Natural killer cell treated with Interleukin-12 subunit alpha and Interleukin-12 subunit beta and Interleukin-15 and Interleukin-18, amount 100 ng/mL, for 72 hours (primary cell): ENCODE measurements at regions not wholly inside any gene's neighbourhood (a gene's known extent, or its start where the extent isn't known, plus 50 kb on each side); places are given as distances from the start of the nearest gene placed in this dataset.

Source experiments
- ATAC-seq, 2 donors: fragments of 150-1000 bp; cut with Tn5 transposase in 1 of 2; sonication (Bioruptor Pico), chemical (Tn5 transposase) in 1 of 2; 2 replicates each; pipeline ENCODE4 v1.10.0; 2021
- DNase-seq: peaks from one replicate; pipeline ENCODE4 v3.0.0; 2022; ENCODE audit warnings: low spot score
- H3K27ac Mint-ChIP-seq, 2 donors: 1 replicate in 1 of 2; 2 replicates in 1 of 2; pipeline ENCODE4 v1.8.0; 2022; ENCODE audit warnings: mixed read lengths in 2 of 2, mild to moderate bottlenecking in 1 of 2, moderate library complexity in 1 of 2
- H3K27me3 Mint-ChIP-seq, 2 donors: 1 replicate in 1 of 2; 2 replicates in 1 of 2; pipeline ENCODE4 v1.8.0; 2022; ENCODE audit warnings: mixed read lengths in 2 of 2
- H3K36me3 Mint-ChIP-seq: one replicate; pipeline ENCODE4 v1.8.0; 2022; ENCODE audit warnings: mixed read lengths
- H3K4me1 Mint-ChIP-seq, 2 donors: 1 replicate in 1 of 2; 2 replicates in 1 of 2; pipeline ENCODE4 v1.8.0; 2022; ENCODE audit warnings: low read depth in 2 of 2, mixed read lengths in 2 of 2, mild to moderate bottlenecking in 1 of 2
- H3K4me3 Mint-ChIP-seq: one replicate; pipeline ENCODE4 v1.8.0; 2022; ENCODE audit warnings: mixed read lengths
- H3K9me3 Mint-ChIP-seq: 2 replicates; pipeline ENCODE4 v1.8.0; 2022; ENCODE audit warnings: mixed read lengths

DNA sequence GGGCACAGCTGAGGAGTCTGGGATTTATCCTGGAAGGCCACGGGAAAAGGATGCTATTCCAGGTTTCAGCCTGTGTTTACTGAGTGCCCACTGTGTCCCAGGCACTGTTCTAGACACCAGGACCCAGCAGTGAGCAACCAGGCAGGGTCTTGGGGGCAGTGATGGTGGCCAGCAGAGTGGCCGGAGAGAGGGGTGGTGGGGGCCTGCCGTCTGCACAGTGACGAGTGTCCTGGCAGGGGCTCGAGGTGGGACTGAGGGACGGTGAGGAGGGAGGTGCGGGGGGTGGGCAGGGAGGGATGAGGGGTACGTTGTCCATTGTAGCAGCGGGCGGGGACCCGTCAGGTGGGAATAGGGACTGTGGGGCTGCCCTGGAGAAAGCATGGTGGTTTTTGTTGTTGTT is 66.3 kb upstream of the CIBAR2 start:
- peaks cover 0 to 4% of the 10 kb centered on the region in 2 donors for H3K4me1 Mint-ChIP-seq
- peaks cover 15 to 19% of the 10 kb centered on the region in 2 donors for H3K27me3 Mint-ChIP-seq
- no peaks in the 10 kb centered on the region for H3K36me3 Mint-ChIP-seq
- ATAC-seq (no peak), DNase-seq (no peak)
- no peaks in the 10 kb centered on the region for H3K9me3 Mint-ChIP-seq
- H3K4me3 Mint-ChIP-seq: no peak overlapping the region
- H3K27ac Mint-ChIP-seq: no peak overlapping the region

DNA sequence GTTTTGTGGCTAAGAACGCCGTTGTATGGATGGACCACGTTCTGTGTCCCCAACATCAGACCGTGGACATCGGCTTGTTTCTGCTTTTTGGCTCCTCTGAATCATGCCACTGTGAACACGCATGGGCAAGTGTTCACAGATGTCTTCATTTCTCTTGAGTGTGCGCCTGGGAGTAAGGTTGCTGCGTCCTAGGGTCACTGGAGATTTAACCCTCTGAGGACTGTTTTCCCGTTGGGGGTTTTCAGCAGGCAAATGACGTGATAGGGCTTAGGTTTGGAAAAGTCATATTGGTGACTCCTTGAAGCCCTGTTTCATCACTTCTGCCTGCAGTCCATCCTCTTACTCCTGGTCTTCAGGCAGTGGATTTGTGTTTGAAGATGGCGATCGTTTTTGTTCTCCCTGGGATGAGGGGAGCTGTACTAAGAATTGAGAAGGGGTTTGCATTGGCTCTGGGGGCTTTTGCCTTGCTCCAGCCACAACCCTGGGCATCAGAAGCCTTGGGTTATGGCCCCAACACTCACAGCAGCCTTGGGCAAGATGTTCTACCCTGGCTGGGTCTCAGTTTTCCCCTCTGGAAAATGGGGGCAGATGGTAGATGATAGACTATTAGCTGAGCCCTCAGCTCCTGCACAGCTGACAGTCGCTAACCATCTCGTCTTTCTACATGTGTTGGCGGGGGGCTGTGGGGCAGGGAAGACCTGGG is 67.2 kb upstream of the CIBAR2 start:
- Mint-ChIP-seq H3K9me3 (no peaks in the 10 kb centered on the region), H3K27me3 (peaks cover 7 to 14% of the 10 kb centered on the region in 2 donors), H3K27ac (no peak overlapping the region), H3K36me3 (peaks cover under 1% of the 10 kb centered on the region), H3K4me3 (no peak overlapping the region), H3K4me1 (peaks cover 0 to 4% of the 10 kb centered on the region in 2 donors)
- ATAC-seq (no peak), DNase-seq (no peak)

DNA sequence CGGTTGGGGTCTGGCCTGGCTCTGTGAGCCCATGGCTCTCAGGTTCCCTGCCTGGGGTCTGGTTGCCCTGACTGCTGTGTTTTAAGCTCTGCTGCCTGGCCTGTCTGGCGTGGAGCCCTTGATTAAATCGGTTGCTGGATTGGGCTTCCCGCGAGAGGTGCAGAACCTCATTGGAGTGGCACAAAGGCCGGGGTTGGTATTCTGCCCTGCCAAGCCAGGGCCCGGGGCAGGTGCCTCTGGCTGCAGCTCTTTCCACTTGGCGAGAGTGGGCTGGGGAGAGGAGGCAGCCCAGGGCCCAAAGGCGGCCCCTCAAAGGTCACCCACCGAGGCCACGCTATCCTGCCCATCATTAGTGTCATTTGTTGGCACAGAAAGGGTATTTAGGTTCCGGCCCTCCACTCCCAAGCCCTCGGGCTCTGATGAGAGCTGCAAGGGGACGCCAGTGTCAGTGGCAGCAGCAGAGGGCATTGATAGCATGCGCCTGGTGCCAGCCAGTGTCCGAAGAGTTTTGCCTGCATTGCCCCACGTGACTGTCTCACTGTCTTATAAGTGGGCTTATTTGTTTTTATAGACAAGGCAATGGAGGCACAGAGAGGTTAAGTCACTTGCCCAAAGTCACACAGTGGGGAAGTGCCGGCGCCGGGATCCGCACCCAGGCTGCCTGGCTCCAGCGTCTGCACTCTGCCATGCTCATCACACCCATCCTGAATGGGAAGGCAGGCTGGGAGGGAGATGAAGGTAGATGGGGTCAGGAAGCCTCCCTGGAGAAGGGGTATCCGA is 68.0 kb upstream of the CIBAR2 start:
- peaks cover 5% of the 10 kb centered on the region for H3K9me3 Mint-ChIP-seq
- DNase-seq (no peak), ATAC-seq (no peak)
- H3K36me3 Mint-ChIP-seq: peaks cover 7% of the 10 kb centered on the region
- H3K27ac Mint-ChIP-seq: no peak overlapping the region
- H3K4me3 Mint-ChIP-seq: no peak overlapping the region
- peaks cover 0 to 4% of the 10 kb centered on the region in 2 donors for H3K4me1 Mint-ChIP-seq
- peaks cover under 1 to 14% of the 10 kb centered on the region in 2 donors for H3K27me3 Mint-ChIP-seq

DNA sequence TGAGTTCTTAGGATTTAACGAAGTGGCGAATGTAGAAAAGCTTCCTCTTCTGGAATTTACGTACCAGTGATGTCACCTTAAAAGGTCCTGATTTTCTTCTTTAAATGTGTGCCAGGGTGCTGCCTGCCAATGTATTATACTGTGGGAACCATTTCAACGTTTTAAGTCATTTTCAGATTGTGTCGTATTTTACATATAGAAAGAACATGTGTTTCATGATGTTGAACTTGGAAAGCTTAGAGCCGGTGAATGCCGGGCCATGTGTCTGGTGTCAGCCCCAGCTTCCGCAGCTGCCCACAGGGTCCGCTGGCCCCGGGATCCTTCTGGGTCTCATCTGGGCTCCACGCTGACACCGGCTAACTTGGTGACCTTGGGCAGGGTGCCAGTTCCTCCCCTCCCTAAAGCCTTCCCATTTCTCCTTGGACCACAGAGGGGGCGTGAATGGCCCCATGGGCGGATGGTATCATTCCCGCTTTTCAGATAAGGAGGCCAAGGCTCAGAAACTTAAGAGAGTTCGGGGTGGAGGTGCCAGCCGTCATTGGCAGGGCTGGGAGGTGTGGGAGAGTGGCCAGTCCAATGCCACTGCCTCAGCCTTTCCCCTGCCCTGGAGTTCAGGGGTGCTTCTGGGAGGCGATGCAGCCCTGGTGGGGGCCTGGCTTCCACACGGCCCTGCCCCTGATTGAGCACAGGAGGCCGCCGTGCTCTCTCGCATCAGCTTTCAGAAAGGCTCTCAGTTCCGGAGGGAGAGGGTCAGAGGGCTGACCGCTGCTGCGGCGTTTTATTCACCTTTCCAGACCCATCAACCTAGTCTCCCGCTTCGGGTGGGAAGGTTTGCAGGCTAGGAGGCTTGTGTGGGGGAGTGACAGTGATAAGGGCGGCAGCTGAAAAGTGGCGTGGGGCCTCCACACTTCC is 68.8 kb upstream of the CIBAR2 start:
- H3K27me3 Mint-ChIP-seq: peaks cover 0 to 11% of the 10 kb centered on the region in 2 donors
- no peak overlapping the region for H3K27ac Mint-ChIP-seq
- peaks cover 7% of the 10 kb centered on the region for H3K36me3 Mint-ChIP-seq
- peaks cover 0 to 4% of the 10 kb centered on the region in 2 donors for H3K4me1 Mint-ChIP-seq
- DNase-seq (no peak), ATAC-seq (no peak)
- no peak overlapping the region for H3K4me3 Mint-ChIP-seq
- peaks cover 5% of the 10 kb centered on the region for H3K9me3 Mint-ChIP-seq

DNA sequence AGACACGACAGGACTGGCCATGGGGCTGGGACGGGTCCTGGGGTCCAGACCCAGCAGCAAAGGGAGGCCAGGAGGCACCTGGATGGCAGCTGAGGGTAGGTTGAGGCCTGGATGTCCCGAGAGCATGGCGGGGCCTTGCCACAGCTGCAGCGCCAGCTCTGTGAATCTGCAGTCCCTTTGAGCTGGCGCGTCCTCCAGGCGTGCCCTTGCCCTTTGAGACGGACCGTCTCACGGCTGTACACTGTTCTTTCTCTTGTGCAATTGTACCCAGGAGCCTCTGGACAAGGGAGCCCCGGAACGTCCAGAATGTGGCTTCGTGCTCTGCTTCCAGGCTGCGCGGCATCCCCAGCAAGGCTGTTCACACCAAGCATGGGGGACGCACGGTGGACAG is 69.5 kb upstream of the CIBAR2 start:
- peaks cover 0 to 6% of the 10 kb centered on the region in 2 donors for H3K27me3 Mint-ChIP-seq

DNA sequence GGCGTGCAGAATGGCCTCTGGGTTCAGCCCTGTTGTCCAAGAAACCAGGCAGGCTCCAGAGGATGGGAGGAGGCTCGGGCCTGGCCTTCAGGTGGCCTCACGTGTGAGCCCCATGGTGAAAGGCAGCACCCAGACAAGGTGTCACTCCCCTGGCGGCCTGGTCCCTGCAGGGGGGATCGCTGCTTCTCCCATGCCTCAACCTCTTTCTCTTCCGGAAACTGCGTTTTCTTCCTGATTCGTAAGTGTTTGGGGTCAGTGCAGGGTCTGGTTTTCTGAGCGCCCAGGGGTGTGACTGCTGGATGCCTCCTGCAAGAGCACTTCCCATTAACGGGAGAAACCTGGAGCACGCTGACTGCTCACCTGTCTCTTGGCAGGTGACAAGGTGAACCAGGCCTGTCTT is 70.0 kb upstream of the CIBAR2 start:
- Mint-ChIP-seq H3K9me3 (peaks cover 5% of the 10 kb centered on the region), H3K4me1 (peaks cover 0 to 4% of the 10 kb centered on the region in 2 donors), H3K27ac (no peak overlapping the region), H3K4me3 (no peak overlapping the region), H3K27me3 (peaks cover 0 to 5% of the 10 kb centered on the region in 2 donors), H3K36me3 (peaks cover 7% of the 10 kb centered on the region)
- ATAC-seq (no peak), DNase-seq (no peak)

More for the DNA sequence above, 69.5 kb upstream of the CIBAR2 start:
- no peak overlapping the region for H3K4me3 Mint-ChIP-seq
- no peak for ATAC-seq
- no peak for DNase-seq
- H3K36me3 Mint-ChIP-seq: peaks cover 7% of the 10 kb centered on the region
- peaks cover 0 to 4% of the 10 kb centered on the region in 2 donors for H3K4me1 Mint-ChIP-seq
- H3K9me3 Mint-ChIP-seq: peaks cover 5% of the 10 kb centered on the region
- H3K27ac Mint-ChIP-seq: no peak overlapping the region

DNA sequence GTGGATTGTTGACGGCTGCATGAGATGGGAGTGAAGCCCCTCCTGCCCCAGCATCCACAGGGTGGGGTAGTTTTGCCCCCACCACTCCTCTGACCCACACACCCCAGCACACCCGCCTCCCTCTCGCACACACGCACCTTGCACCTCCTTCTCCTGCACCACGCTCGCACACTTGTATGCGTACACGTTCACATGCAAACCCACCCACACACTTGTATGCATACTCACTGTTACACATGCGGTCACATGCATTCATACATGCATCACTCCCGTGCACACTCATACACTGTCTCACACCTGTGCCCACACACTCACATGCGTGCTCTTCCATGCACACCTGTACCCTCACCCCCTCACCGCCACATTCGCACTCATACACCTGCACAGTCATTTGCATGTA is 70.5 kb upstream of the CIBAR2 start:
- Mint-ChIP-seq H3K36me3 (peaks cover 7% of the 10 kb centered on the region), H3K27me3 (peaks cover 0 to 5% of the 10 kb centered on the region in 2 donors), H3K9me3 (peaks cover 5% of the 10 kb centered on the region), H3K4me3 (no peak overlapping the region), H3K4me1 (peaks cover 0 to 4% of the 10 kb centered on the region in 2 donors), H3K27ac (no peak overlapping the region)
- no peak for ATAC-seq
- DNase-seq: no peak

DNA sequence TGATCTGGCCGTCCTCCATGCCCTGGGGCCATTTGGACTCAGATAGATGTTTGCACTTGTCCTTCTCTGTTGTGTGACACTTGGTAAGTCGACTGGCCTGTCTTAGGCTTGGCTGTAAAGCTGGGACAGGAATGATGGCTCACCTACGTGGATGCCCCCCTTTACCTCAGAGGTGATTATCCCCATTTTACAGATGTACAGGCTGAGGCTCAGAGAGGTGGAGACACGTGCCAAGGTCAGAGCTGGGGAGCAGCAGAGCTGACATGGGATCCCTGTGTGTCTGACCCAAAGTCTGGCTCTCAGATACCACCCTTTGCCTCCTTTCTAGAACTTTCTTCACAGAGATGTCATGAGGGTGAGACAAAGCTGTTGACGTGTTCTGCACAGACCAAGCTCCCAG is 71.3 kb upstream of the CIBAR2 start:
- peaks cover 0 to 5% of the 10 kb centered on the region in 2 donors for H3K27me3 Mint-ChIP-seq
- H3K36me3 Mint-ChIP-seq: peaks cover 7% of the 10 kb centered on the region
- H3K4me3 Mint-ChIP-seq: no peak overlapping the region
- H3K4me1 Mint-ChIP-seq: peaks cover 0 to 4% of the 10 kb centered on the region in 2 donors
- no peak overlapping the region for H3K27ac Mint-ChIP-seq
- no peak for DNase-seq
- H3K9me3 Mint-ChIP-seq: peaks cover 5% of the 10 kb centered on the region
- ATAC-seq: no peak

DNA sequence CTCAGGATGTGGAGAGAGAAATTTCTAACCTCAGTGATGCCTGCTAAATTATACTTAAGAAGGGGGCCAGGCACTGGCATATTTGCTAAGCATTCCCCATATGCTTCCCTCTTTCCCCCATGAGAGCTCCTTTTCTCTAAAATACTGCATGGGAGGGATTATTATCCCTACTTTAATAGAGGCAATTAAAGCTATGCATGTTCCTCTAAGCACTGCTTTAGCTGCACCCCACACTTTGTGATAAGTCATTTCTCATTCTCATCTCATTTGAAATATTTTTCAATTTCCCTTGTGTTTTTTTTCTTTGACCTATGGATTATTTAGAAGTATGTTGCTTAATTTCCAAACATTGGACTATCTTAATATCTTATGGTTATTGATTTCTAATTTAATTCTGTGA is 72.1 kb upstream of the CIBAR2 start:
- Mint-ChIP-seq H3K4me1 (peaks cover 0 to 4% of the 10 kb centered on the region in 2 donors), H3K27me3 (peaks cover 0 to 7% of the 10 kb centered on the region in 2 donors), H3K4me3 (no peak overlapping the region), H3K27ac (no peak overlapping the region), H3K9me3 (peaks cover 5% of the 10 kb centered on the region), H3K36me3 (peaks cover 7% of the 10 kb centered on the region)
- DNase-seq (no peak), ATAC-seq (no peak)

DNA sequence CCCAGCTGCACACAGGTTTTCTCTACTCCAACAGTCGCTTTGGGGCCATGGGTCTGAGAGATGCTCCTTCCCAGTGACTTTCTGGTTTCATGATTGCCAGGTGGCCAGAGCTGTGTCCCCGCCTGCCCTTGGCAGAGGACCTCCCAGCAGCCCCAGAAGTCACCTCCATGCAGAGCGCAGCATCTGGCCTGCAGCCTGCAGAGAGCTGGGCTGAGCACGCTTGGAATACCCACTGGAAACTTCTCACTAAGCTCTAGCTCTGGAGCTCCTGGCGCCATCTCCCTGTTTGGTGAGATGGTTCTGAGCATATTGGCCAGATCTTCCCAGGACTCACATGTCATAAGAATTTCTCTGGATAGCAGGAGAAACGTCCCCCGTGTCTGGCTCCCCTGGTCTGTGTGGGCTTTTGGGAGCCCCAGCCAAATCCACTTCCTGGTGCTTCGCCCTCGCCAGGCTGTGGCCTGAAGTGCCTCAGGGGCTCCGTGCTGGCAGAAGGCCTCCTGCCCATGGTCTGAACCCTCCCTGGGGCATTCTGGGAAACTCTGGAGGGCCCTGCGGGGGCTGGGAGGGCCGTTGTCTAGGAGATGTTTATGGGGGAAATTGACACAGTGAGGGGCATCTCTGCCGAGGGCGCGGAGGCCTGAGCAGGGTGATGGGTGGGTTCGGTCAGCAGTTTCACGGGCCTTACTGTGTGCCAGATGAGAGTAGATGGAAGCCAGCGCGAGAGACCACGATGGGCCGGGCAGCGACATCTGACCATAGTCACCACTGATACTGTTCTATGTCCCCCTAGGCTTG is 73.2 kb upstream of the CIBAR2 start:
- Mint-ChIP-seq H3K9me3 (peaks cover 5% of the 10 kb centered on the region), H3K27me3 (peaks cover 0 to 7% of the 10 kb centered on the region in 2 donors), H3K4me3 (no peak overlapping the region), H3K36me3 (peaks cover 7% of the 10 kb centered on the region), H3K4me1 (peaks cover 0 to 4% of the 10 kb centered on the region in 2 donors), H3K27ac (no peak overlapping the region)
- ATAC-seq (no peak), DNase-seq (no peak)

DNA sequence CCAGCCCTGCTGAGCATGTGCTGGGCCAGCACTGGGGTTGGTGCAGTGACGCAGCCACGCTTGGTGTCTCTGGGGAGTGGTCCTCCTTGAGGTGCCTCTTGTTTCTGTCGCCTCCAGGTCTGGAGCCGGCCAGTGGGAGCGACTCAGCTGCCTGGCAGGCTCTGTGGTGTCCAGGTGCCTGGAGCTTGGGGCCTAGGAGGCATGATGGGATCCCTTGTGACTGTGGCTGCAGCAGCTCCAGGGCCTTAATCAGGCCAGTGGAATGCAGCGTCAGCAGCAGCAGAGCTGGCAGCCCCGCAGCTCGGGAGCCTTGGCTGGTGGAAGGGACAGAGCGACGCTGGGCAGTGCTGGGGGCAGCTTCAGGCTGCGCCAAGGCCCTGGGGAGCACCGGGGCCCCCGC is 74.7 kb upstream of the CIBAR2 start:
- Mint-ChIP-seq H3K27ac (no peak overlapping the region), H3K36me3 (peaks cover 7% of the 10 kb centered on the region), H3K4me3 (no peak overlapping the region), H3K27me3 (peaks cover 0 to 7% of the 10 kb centered on the region in 2 donors), H3K4me1 (peaks cover 0 to 4% of the 10 kb centered on the region in 2 donors), H3K9me3 (peaks cover 5% of the 10 kb centered on the region)
- no peak for DNase-seq
- ATAC-seq: no peak

DNA sequence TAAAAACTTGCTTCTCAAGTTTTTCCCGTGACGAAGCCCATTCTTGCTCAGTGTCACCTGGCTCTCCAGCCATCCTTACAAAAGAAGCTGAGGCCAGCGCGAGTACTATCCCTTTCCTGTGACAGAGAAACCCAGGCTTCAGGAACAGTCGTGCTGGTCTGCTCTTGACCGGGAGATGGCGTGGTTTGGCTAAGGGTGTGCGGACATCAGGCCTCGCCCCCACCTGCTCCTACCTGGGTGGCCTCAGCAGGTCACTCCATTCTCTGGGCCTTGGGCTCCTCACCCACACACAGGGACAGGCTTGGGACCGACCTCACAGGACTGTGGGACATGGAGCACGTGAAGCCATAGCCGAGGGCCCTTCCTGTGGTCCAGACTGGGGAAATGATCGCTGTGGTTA is 75.2 kb upstream of the CIBAR2 start:
- H3K4me1 Mint-ChIP-seq: peaks cover 0 to 4% of the 10 kb centered on the region in 2 donors

DNA sequence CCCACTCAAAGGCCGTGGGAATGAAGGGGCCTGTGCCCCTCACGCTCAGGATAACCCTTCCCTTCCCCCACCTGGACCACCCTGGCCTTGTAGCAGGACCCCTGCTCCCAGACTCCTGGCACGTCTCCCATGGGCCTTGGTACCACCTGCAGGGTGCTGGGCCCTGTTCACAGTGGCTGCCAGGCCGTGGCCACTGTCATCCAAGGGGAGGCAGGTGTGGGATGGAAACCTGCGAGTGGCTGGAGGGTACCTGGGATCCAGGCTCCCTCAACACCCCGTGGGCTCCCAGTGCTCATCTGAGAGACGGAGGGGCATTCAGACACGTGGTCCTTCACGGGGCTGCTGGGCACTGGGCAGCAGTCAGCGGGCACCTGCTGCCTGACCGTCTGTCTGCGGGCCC is 75.6 kb upstream of the CIBAR2 start:
- ATAC-seq: no peak

More for the DNA sequence above, 75.2 kb upstream of the CIBAR2 start:
- Mint-ChIP-seq H3K36me3 (peaks cover 7% of the 10 kb centered on the region), H3K27ac (no peak overlapping the region), H3K4me3 (no peak overlapping the region), H3K9me3 (peaks cover 5% of the 10 kb centered on the region), H3K27me3 (peaks cover 0 to 7% of the 10 kb centered on the region in 2 donors)
- DNase-seq (no peak), ATAC-seq (peak in 1 of 2 donors; percentile 26)

More for the DNA sequence above, 75.6 kb upstream of the CIBAR2 start:
- Mint-ChIP-seq H3K27ac (no peak overlapping the region), H3K4me3 (no peak overlapping the region), H3K4me1 (peaks cover 0 to 3% of the 10 kb centered on the region in 2 donors), H3K27me3 (peaks cover 0 to 7% of the 10 kb centered on the region in 2 donors), H3K36me3 (peaks cover 7% of the 10 kb centered on the region), H3K9me3 (peaks cover 5% of the 10 kb centered on the region)
- DNase-seq: no peak
